Caco-2 (cell line): ENCODE measurements at regions not wholly inside any gene's neighbourhood (a gene's known extent, or its start where the extent isn't known, plus 50 kb on each side); places are given as distances from the start of the nearest gene placed in this dataset.
A peak's percentile ranks its signal among the peaks of the same experiment; 100 is the strongest.

ENCODE experiments used
- BruUV-seq: library from RNA; stranded (reverse); fragments of 400-500 nt; replicated peaks from 2 replicates; lab custom pipeline; 2021; lab: Mats Ljungman, UMichigan
- CTCF ChIA-PET: fragments of 300-600 bp; sonication (Branson Sonifier 250); formaldehyde crosslinking; loops from one replicate; lab custom pipeline; 2022; ENCODE audit warnings: antibody characterized with exemption; lab: Charles Lee
- POLR2A ChIA-PET: fragments of 300-600 bp; sonication (Branson Sonifier 250); formaldehyde crosslinking; loops from one replicate; lab custom pipeline; 2022; ENCODE audit warnings: antibody characterized with exemption; lab: Charles Lee
- DNase-seq, 2 experiments: peaks; one replicate each; pipeline versions ENCODE4 v3.0.0 to v3.0.0-alpha.2; 2020 to 2022
- H3K27me3 ChIP-seq: replicated peaks from 2 replicates; pipeline ENCODE4 v1.6.0; 2011; ENCODE audit warnings: low read length; ENCODE audit not compliant: control insufficient read depth, insufficient read depth
- H3K36me3 ChIP-seq: 2 replicates; pipeline ENCODE4 v1.5.1; 2011; ENCODE audit warnings: low read length; ENCODE audit not compliant: control insufficient read depth, insufficient read depth
- H3K4me1 ChIP-seq: fragments of 250-450 bp; sonication (Bioruptor Pico); 2 replicates; pipeline ENCODE4 v1.5.1; 2020; ENCODE audit warnings: mild to moderate bottlenecking
- H3K4me3 ChIP-seq: 2 replicates; pipeline ENCODE4 v1.5.1; 2011; ENCODE audit warnings: low read depth, mild to moderate bottlenecking, control low read depth, low read length
- H3K9me3 ChIP-seq: fragments of 250-450 bp; sonication (Bioruptor Pico); 2 replicates; pipeline ENCODE4 v1.5.1; 2020; ENCODE audit warnings: mild to moderate bottlenecking, moderate library complexity
- H3K27ac Mint-ChIP-seq: one replicate; pipeline ENCODE4 v1.8.0; 2022; ENCODE audit warnings: mixed read lengths; ENCODE audit not compliant: unreplicated experiment
- H3K27me3 Mint-ChIP-seq: one replicate; pipeline ENCODE4 v1.8.0; 2022; ENCODE audit warnings: mixed read lengths; ENCODE audit not compliant: insufficient read depth, unreplicated experiment
- H3K36me3 Mint-ChIP-seq: one replicate; pipeline ENCODE4 v1.8.0; 2022; ENCODE audit warnings: mild to moderate bottlenecking, mixed read lengths; ENCODE audit not compliant: insufficient read depth, unreplicated experiment
- H3K4me1 Mint-ChIP-seq: one replicate; pipeline ENCODE4 v1.8.0; 2022; ENCODE audit warnings: low read depth, mixed read lengths; ENCODE audit not compliant: unreplicated experiment
- H3K4me3 Mint-ChIP-seq: one replicate; pipeline ENCODE4 v1.8.0; 2022; ENCODE audit warnings: mild to moderate bottlenecking, moderate library complexity, mixed read lengths; ENCODE audit not compliant: unreplicated experiment
- H3K9me3 Mint-ChIP-seq: one replicate; pipeline ENCODE4 v1.8.0; 2022; ENCODE audit warnings: mixed read lengths; ENCODE audit not compliant: unreplicated experiment
- intact Hi-C: fragments of 100-400 bp; cut with micrococcal nuclease; formaldehyde crosslinking; loops from one replicate; pipeline ENCODE4 v1.10.0; 2022; ENCODE audit not compliant: unreplicated experiment
- TF ChIP-seq, protein P1 (sequence below), 2 experiments: fragments of 200-600 bp in 1 of 2; IDR thresholded peaks; 1 replicate in 1 of 2; 2 replicates in 1 of 2; pipeline versions ENCODE4 v1.5.1 to v1.8.0; 2011 to 2022; ENCODE audit warnings: antibody characterized with exemption in 1 of 2, control low read depth in 1 of 2, inconsistent platforms in 1 of 2, low read depth in 1 of 2, low read length in 1 of 2, mild to moderate bottlenecking in 1 of 2, moderate library complexity in 1 of 2; ENCODE audit not compliant: insufficient read depth in 1 of 2, severe bottlenecking in 1 of 2, unreplicated experiment in 1 of 2

DNA sequence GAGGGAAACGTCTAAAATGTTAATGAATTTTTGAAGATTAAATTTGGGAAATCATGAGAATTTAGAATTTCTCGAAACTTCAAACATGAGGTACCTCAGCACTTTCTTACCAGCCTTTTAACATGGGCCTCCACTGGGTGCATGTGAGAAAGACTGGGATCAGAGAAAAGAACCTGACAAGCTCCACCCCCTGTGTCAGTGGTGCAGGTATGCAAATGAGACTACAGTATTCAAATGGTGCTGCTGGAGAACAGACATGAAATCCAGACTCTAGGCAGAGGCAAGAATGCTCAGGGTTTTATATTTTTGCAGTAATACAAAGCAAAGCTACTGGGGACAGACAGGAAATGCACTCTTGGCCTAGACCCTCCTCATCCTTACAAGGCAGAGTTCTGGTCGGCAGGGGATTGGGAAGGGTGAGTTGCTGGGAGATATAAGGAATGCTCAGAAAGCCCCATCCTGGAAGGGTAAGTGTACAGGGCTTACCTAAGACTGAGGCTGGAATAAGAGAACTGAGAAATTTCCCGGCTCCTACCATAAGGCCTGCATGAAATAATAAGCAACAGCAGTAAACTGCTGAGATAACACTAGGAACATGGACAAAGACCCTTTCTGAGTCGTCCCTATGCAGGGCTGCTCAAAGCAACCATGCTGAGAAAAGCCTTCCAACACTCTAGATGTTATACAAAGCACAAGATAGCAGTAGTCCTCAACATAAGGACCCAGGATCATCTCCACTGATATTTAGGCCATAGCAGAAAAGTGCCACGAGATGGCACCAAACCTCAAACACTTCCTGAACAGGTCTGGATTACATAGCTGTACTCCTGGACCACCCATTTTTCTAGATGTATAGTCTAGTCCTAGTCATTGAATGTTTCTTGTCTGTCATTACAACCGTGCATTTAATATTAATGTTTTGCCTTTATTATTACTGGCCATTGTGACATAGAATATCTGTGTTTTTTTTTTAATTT lies 260.8 kb downstream of the RASSF9 start:
- intact Hi-C loops, result loop anchor here (1.0 to 5.0 kb wide), 6 partner anchors 68 to 345 kb away; no protein-coding TSS in a partner anchor
- peak; percentile 53 to 58 for DNase-seq
- TF ChIP-seq, protein P1, sequence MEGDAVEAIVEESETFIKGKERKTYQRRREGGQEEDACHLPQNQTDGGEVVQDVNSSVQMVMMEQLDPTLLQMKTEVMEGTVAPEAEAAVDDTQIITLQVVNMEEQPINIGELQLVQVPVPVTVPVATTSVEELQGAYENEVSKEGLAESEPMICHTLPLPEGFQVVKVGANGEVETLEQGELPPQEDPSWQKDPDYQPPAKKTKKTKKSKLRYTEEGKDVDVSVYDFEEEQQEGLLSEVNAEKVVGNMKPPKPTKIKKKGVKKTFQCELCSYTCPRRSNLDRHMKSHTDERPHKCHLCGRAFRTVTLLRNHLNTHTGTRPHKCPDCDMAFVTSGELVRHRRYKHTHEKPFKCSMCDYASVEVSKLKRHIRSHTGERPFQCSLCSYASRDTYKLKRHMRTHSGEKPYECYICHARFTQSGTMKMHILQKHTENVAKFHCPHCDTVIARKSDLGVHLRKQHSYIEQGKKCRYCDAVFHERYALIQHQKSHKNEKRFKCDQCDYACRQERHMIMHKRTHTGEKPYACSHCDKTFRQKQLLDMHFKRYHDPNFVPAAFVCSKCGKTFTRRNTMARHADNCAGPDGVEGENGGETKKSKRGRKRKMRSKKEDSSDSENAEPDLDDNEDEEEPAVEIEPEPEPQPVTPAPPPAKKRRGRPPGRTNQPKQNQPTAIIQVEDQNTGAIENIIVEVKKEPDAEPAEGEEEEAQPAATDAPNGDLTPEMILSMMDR (IDR thresholded peaks at IDR 0.05; ENCODE audit: insufficient read depth in 1 of 2, low read depth in 1 of 2, low read length in 1 of 2, severe bottlenecking in 1 of 2, unreplicated experiment in 1 of 2), result peak; percentile 58 to 80
- no peaks in the 10 kb centered on the region for H3K36me3 ChIP-seq
- H3K4me1 ChIP-seq, result no peaks in the 10 kb centered on the region
- H3K9me3 ChIP-seq, result no peaks in the 10 kb centered on the region
- no peaks in the 10 kb centered on the region for H3K9me3 Mint-ChIP-seq
- no peak overlapping the region for H3K4me3 Mint-ChIP-seq
- H3K27ac Mint-ChIP-seq, result no peak overlapping the region
- no peaks in the 10 kb centered on the region for H3K27me3 Mint-ChIP-seq
- no peak overlapping the region for H3K4me3 ChIP-seq
- ChIA-PET POLR2A (no interaction called here), CTCF (interaction anchor here (0.6 to 2.3 kb wide), 10 partner anchors 12 to 345 kb away, joined by 3 to 15 read pairs (median 4); no protein-coding TSS in a partner anchor)
- BruUV-seq, result no TSS peak
- no peaks in the 10 kb centered on the region for H3K27me3 ChIP-seq
- no peaks in the 10 kb centered on the region for H3K36me3 Mint-ChIP-seq
- no peaks in the 10 kb centered on the region for H3K4me1 Mint-ChIP-seq

DNA sequence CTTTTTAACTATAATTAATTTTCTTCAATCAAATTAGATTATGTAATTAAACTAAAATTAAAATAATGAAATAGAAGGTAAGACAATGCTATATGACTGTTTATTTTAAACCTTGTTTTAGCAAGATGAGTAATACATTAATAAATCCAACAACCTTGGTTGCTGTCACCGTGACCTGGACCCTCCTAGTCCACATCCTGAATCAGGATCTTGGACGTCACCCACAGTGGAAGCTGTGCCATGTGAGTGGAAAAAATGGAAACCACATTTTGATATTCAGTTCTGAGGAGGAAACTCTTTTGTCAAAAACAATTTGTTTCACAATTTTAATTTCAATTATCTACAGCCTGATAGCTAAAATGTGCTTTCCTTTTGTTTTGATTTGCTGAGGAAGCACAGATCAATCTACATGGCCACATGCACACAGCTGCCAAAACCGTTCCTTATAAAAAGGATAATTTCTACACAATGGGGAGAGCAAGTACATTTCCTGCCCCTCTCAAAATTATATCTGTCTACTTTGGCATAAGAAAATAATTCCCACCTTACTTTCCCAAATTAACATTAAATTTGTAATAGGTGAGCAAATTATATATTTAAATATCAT lies 255.5 kb downstream of the RASSF9 start:
- TF ChIP-seq, protein P1 (IDR thresholded peaks at IDR 0.05; ENCODE audit: insufficient read depth in 1 of 2, low read depth in 1 of 2, low read length in 1 of 2, severe bottlenecking in 1 of 2, unreplicated experiment in 1 of 2), result no peak
- Histone ChIP-seq H3K36me3 (no peaks in the 10 kb centered on the region), H3K4me3 (no peak overlapping the region), H3K4me1 (no peaks in the 10 kb centered on the region), H3K27me3 (no peaks in the 10 kb centered on the region), H3K9me3 (no peaks in the 10 kb centered on the region)
- intact Hi-C loops, result no loop called here
- ChIA-PET CTCF (no interaction called here), POLR2A (no interaction called here)
- no TSS peak for BruUV-seq
- DNase-seq, result no peak
- Mint-ChIP-seq H3K9me3 (no peaks in the 10 kb centered on the region), H3K4me1 (no peaks in the 10 kb centered on the region), H3K36me3 (no peaks in the 10 kb centered on the region), H3K27me3 (no peaks in the 10 kb centered on the region), H3K27ac (no peak overlapping the region), H3K4me3 (no peak overlapping the region)

DNA sequence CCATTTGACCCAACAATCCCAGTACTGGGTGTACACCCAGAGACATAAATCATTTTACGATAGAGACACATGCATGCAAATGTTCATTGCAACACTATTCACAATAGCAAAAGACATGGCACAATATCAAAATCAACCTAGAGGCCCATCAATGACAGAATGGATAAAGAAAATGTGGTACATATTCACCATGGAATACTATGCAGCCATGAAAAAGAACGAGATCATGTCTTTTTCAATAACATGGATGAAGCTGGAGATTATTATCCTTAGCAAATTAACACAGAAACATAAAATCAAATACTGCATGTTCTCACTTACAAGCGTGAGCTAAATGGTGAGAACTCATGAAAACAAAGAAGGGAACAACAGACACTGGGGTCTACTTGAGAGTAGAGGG lies 249.1 kb downstream of the RASSF9 start:
- no peak for DNase-seq
- Mint-ChIP-seq H3K4me1 (no peaks in the 10 kb centered on the region), H3K27me3 (no peaks in the 10 kb centered on the region), H3K36me3 (no peaks in the 10 kb centered on the region), H3K27ac (no peak overlapping the region), H3K4me3 (no peak overlapping the region), H3K9me3 (no peaks in the 10 kb centered on the region)
- Histone ChIP-seq H3K9me3 (no peaks in the 10 kb centered on the region), H3K4me1 (no peaks in the 10 kb centered on the region), H3K4me3 (no peak overlapping the region), H3K36me3 (no peaks in the 10 kb centered on the region), H3K27me3 (no peaks in the 10 kb centered on the region)
- BruUV-seq, result no TSS peak
- ChIA-PET CTCF (no interaction called here), POLR2A (no interaction called here)
- TF ChIP-seq, protein P1 (IDR thresholded peaks at IDR 0.05; ENCODE audit: insufficient read depth in 1 of 2, low read depth in 1 of 2, low read length in 1 of 2, severe bottlenecking in 1 of 2, unreplicated experiment in 1 of 2), result no peak
- intact Hi-C loops, result no loop called here
